ENCODE measurements at regions not wholly inside any gene's neighbourhood (a gene's known extent, or its start where the extent isn't known, plus 50 kb on each side); places are given as distances from the start of the nearest gene placed in this dataset.

GRCh38 chr13:67867206-67867605 is 637.1 kb upstream of the PCDH9 start:
- no peaks in the 10 kb centered on the region for H3K27me3 ChIP-seq (ENCODE audit: control insufficient read depth, insufficient read depth, low read length)
- 92% methylated on average over 1 of the region's 2 CpGs for WGBS (ENCODE audit: insufficient coverage)
- H3K36me3 Mint-ChIP-seq: no peaks in the 10 kb centered on the region
- DNase-seq (no peak), ATAC-seq (no peak)
- no peak overlapping the region for H3K27ac ChIP-seq (ENCODE audit: low read length)
- no peaks in the 10 kb centered on the region for H3K4me1 ChIP-seq (ENCODE audit: control insufficient read depth, insufficient read depth, low read length)
- H3K36me3 ChIP-seq (ENCODE audit: control insufficient read depth, insufficient read depth, low read length): no peaks in the 10 kb centered on the region
- no peak for TF ChIP-seq CTCF (IDR thresholded peaks at IDR 0.05)
- H3K9me3 Mint-ChIP-seq: peaks cover 6 to 12% of the 10 kb centered on the region in 2 donors
- no peak overlapping the region for H3K4me3 Mint-ChIP-seq
- no peaks in the 10 kb centered on the region for H3K27me3 Mint-ChIP-seq (ENCODE audit: low read depth in 2 of 2)
- intact Hi-C loops (cut with micrococcal nuclease): no loop called here
- no peak overlapping the region for H3K4me3 ChIP-seq (ENCODE audit: low read length)
- no peaks in the 10 kb centered on the region for H3K9me3 ChIP-seq (ENCODE audit: control insufficient read depth, insufficient read depth, low read length)
- no peaks in the 10 kb centered on the region for H3K4me1 Mint-ChIP-seq
- H3K27ac Mint-ChIP-seq: no peak overlapping the region

- H3K36me3 Mint-ChIP-seq: peaks cover 8% of the 10 kb centered on the region
- no peak for DNase-seq
- H3K27me3 Mint-ChIP-seq (ENCODE audit: low read depth in 2 of 2): no peaks in the 10 kb centered on the region
- no peak for TF ChIP-seq CTCF (IDR thresholded peaks at IDR 0.05)
- H3K4me1 Mint-ChIP-seq: no peaks in the 10 kb centered on the region
- no peak overlapping the region for H3K4me3 Mint-ChIP-seq
- no peak overlapping the region for H3K27ac Mint-ChIP-seq
- intact Hi-C loops (cut with micrococcal nuclease): no loop called here
- Histone ChIP-seq H3K27me3 (ENCODE audit: control insufficient read depth, insufficient read depth, low read length) (no peaks in the 10 kb centered on the region), H3K9me3 (ENCODE audit: control insufficient read depth, insufficient read depth, low read length) (no peaks in the 10 kb centered on the region), H3K36me3 (ENCODE audit: control insufficient read depth, insufficient read depth, low read length) (no peaks in the 10 kb centered on the region), H3K4me1 (ENCODE audit: control insufficient read depth, insufficient read depth, low read length) (no peaks in the 10 kb centered on the region), H3K27ac (ENCODE audit: low read length) (no peak overlapping the region), H3K4me3 (ENCODE audit: low read length) (no peak overlapping the region)
- WGBS (ENCODE audit: insufficient coverage): 73% methylated on average over 3 of the region's 3 CpGs
- ATAC-seq: no peak
- H3K9me3 Mint-ChIP-seq: peaks cover 12 to 18% of the 10 kb centered on the region in 2 donors
These were observed 630.2 kb upstream of the PCDH9 start for GRCh38 chr13:67860315-67860714.

GRCh38 chr13:67859904-67860303 is 629.8 kb upstream of the PCDH9 start:
- intact Hi-C loops (cut with micrococcal nuclease): no loop called here
- no peaks in the 10 kb centered on the region for H3K27me3 ChIP-seq (ENCODE audit: control insufficient read depth, insufficient read depth, low read length)
- H3K27me3 Mint-ChIP-seq (ENCODE audit: low read depth in 2 of 2): no peaks in the 10 kb centered on the region
- ATAC-seq (no peak), DNase-seq (no peak)
- no peak overlapping the region for H3K27ac ChIP-seq (ENCODE audit: low read length)
- H3K9me3 Mint-ChIP-seq: peaks cover 12 to 18% of the 10 kb centered on the region in 2 donors
- H3K4me1 Mint-ChIP-seq: no peaks in the 10 kb centered on the region
- WGBS (ENCODE audit: insufficient coverage): 96% methylated on average over 3 of the region's 3 CpGs
- no peaks in the 10 kb centered on the region for H3K4me1 ChIP-seq (ENCODE audit: control insufficient read depth, insufficient read depth, low read length)
- no peak overlapping the region for H3K27ac Mint-ChIP-seq
- H3K4me3 ChIP-seq (ENCODE audit: low read length): no peak overlapping the region
- no peak for TF ChIP-seq CTCF (IDR thresholded peaks at IDR 0.05)
- peaks cover 8% of the 10 kb centered on the region for H3K36me3 Mint-ChIP-seq
- H3K4me3 Mint-ChIP-seq: no peak overlapping the region
- H3K36me3 ChIP-seq (ENCODE audit: control insufficient read depth, insufficient read depth, low read length): no peaks in the 10 kb centered on the region
- H3K9me3 ChIP-seq (ENCODE audit: control insufficient read depth, insufficient read depth, low read length): no peaks in the 10 kb centered on the region

- H3K27me3 ChIP-seq (ENCODE audit: control insufficient read depth, insufficient read depth, low read length): no peaks in the 10 kb centered on the region
- Mint-ChIP-seq H3K27ac (no peak overlapping the region), H3K4me3 (no peak overlapping the region), H3K9me3 (peaks cover 8 to 17% of the 10 kb centered on the region in 2 donors), H3K27me3 (ENCODE audit: low read depth in 2 of 2) (no peaks in the 10 kb centered on the region), H3K36me3 (peaks cover 8% of the 10 kb centered on the region), H3K4me1 (no peaks in the 10 kb centered on the region)
- H3K4me3 ChIP-seq (ENCODE audit: low read length): no peak overlapping the region
- intact Hi-C loops (cut with micrococcal nuclease): no loop called here
- H3K9me3 ChIP-seq (ENCODE audit: control insufficient read depth, insufficient read depth, low read length): no peaks in the 10 kb centered on the region
- no peak for DNase-seq
- H3K36me3 ChIP-seq (ENCODE audit: control insufficient read depth, insufficient read depth, low read length): no peaks in the 10 kb centered on the region
- no peak overlapping the region for H3K27ac ChIP-seq (ENCODE audit: low read length)
- ATAC-seq: no peak
- 93% methylated on average over 16 of the region's 16 CpGs for WGBS (ENCODE audit: insufficient coverage)
- TF ChIP-seq CTCF (IDR thresholded peaks at IDR 0.05): no peak
- no peaks in the 10 kb centered on the region for H3K4me1 ChIP-seq (ENCODE audit: control insufficient read depth, insufficient read depth, low read length)
These were observed 627.6 kb upstream of the PCDH9 start for GRCh38 chr13:67857581-67858310.

Measured in natural killer cell (primary cell).